Neuronal stem cell (in vitro differentiated cells): ENCODE measurements at regions not wholly inside any gene's neighbourhood (a gene's known extent, or its start where the extent isn't known, plus 50 kb on each side); places are given as distances from the start of the nearest gene placed in this dataset.

Source experiments
- DNase-seq: peaks from one replicate; pipeline ENCODE4 v3.0.0-alpha.2; 2013; ENCODE audit warnings: low spot score
- H2AFZ ChIP-seq: one replicate; pipeline ENCODE4 v1.6.1; 2013; ENCODE audit warnings: mild to moderate bottlenecking, low read length, inconsistent platforms
- H2AK5ac ChIP-seq: 2 replicates; pipeline ENCODE4 v1.6.1; 2013; ENCODE audit warnings: low read depth, mild to moderate bottlenecking, inconsistent platforms, low read length, moderate library complexity, mixed read lengths
- H2BK120ac ChIP-seq: 2 replicates; pipeline ENCODE4 v1.6.1; 2013; ENCODE audit warnings: low read depth, mild to moderate bottlenecking, inconsistent platforms, low read length, moderate library complexity, mixed read lengths
- H2BK12ac ChIP-seq: one replicate; pipeline ENCODE4 v1.6.1; 2013; ENCODE audit warnings: low read length, inconsistent platforms
- H2BK15ac ChIP-seq: 2 replicates; pipeline ENCODE4 v1.6.1; 2013; ENCODE audit warnings: mild to moderate bottlenecking, low read length, inconsistent platforms, mixed read lengths
- H2BK5ac ChIP-seq: one replicate; pipeline ENCODE4 v1.6.1; 2013; ENCODE audit warnings: inconsistent platforms, mild to moderate bottlenecking, low read length, moderate library complexity
- H3K14ac ChIP-seq: one replicate; pipeline ENCODE4 v1.6.1; 2013; ENCODE audit warnings: low read length, inconsistent platforms
- H3K18ac ChIP-seq: 2 replicates; pipeline ENCODE4 v1.6.1; 2013; ENCODE audit warnings: low read length, inconsistent platforms
- H3K23ac ChIP-seq: 2 replicates; pipeline ENCODE4 v1.6.1; 2013; ENCODE audit warnings: low read depth, mild to moderate bottlenecking, mixed read lengths, low read length, inconsistent platforms; ENCODE audit not compliant: poor library complexity
- H3K27ac ChIP-seq: replicated peaks from 3 replicates; pipeline ENCODE4 v1.5.1; 2013; ENCODE audit warnings: low read length, inconsistent platforms
- H3K27me3 ChIP-seq, 3 experiments: 2 replicates each; pipeline ENCODE4 v1.6.1; 2013; ENCODE audit warnings: low read length in 3 of 3, mild to moderate bottlenecking in 2 of 3, inconsistent platforms in 1 of 3, low read depth in 1 of 3, mixed read lengths in 1 of 3, moderate library complexity in 1 of 3; ENCODE audit not compliant: control insufficient read depth in 3 of 3, insufficient read depth in 3 of 3
- H3K36me3 ChIP-seq, 2 donors: replicated peaks in 1 of 2; 2 replicates each; pipeline ENCODE4 v1.6.1; 2013; ENCODE audit warnings: low read length in 2 of 2; ENCODE audit not compliant: control insufficient read depth in 2 of 2, insufficient read depth in 2 of 2
- H3K4ac ChIP-seq: 2 replicates; pipeline ENCODE4 v1.6.1; 2013; ENCODE audit warnings: inconsistent platforms, mild to moderate bottlenecking, low read length, moderate library complexity
- H3K4me1 ChIP-seq, 2 donors: 1 replicate in 1 of 2; 2 replicates in 1 of 2; pipeline ENCODE4 v1.6.1; 2013; ENCODE audit warnings: low read length in 2 of 2, low read depth in 1 of 2; ENCODE audit not compliant: control insufficient read depth in 2 of 2, insufficient read depth in 1 of 2
- H3K4me2 ChIP-seq: one replicate; pipeline ENCODE4 v1.6.1; 2013; ENCODE audit warnings: mild to moderate bottlenecking, low read length, inconsistent platforms; ENCODE audit not compliant: insufficient read depth, poor library complexity, severe bottlenecking
- H3K4me3 ChIP-seq, 2 donors: 2 replicates each; pipeline ENCODE4 v1.5.1; 2013; ENCODE audit warnings: low read length in 2 of 2, mild to moderate bottlenecking in 2 of 2, inconsistent platforms in 1 of 2, moderate library complexity in 1 of 2
- H3K79me1 ChIP-seq: one replicate; pipeline ENCODE4 v1.6.1; 2013; ENCODE audit warnings: low read depth, mild to moderate bottlenecking, inconsistent platforms, low read length, moderate library complexity
- H3K9ac ChIP-seq: one replicate; pipeline ENCODE4 v1.6.1; 2013; ENCODE audit warnings: mild to moderate bottlenecking, low read depth, low read length, inconsistent platforms; ENCODE audit not compliant: poor library complexity
- H3K9me3 ChIP-seq, 2 donors: replicated peaks in 1 of 2; 2 replicates each; pipeline versions ENCODE3 to v1.6.1; 2013; ENCODE audit warnings: low read length in 2 of 2, mild to moderate bottlenecking in 2 of 2, inconsistent platforms in 1 of 2, low read depth in 1 of 2, mixed read lengths in 1 of 2, moderate library complexity in 1 of 2; ENCODE audit not compliant: control insufficient read depth in 2 of 2, insufficient read depth in 1 of 2
- H4K8ac ChIP-seq: one replicate; pipeline ENCODE4 v1.6.1; 2013; ENCODE audit warnings: low read depth, mild to moderate bottlenecking, inconsistent platforms, low read length, moderate library complexity
- H4K91ac ChIP-seq: one replicate; pipeline ENCODE4 v1.6.1; 2013; ENCODE audit warnings: low read length, low read depth, mild to moderate bottlenecking, inconsistent platforms; ENCODE audit not compliant: poor library complexity
- WGBS, 2 donors: extraction: QIAGEN DNeasy Blood & Tissue Kit; methylation state at CpG; one replicate each; pipeline ENCODE4 v1.1.7; 2013; ENCODE audit warnings: missing lambda C conversion rate in 2 of 2, mixed read lengths in 1 of 2; ENCODE audit not compliant: insufficient read length in 2 of 2, insufficient replicate concordance in 1 of 2; ENCODE audit errors: extremely low coverage in 2 of 2; 5-methylcytosine and 5-hydroxymethylcytosine counted together

GRCh38 chr11:92540096-92540495 lies 315.5 kb downstream of the FAT3 start:
- WGBS, 2 donors: no CpG with 5 or more reads among the region's 4 CpGs
- Histone ChIP-seq H3K9me3 (peaks cover 0 to 2% of the 10 kb centered on the region in 2 donors), H3K14ac (no peak overlapping the region), H3K79me1 (no peaks in the 10 kb centered on the region), H4K8ac (no peak overlapping the region), H3K27me3 (no peaks in the 10 kb centered on the region), H3K4me3 (no peak overlapping the region), H3K4ac (no peak overlapping the region), H2AK5ac (no peak overlapping the region), H2BK5ac (no peak overlapping the region), H2AFZ (no peak overlapping the region), H3K27ac (no peak overlapping the region), H2BK120ac (no peak overlapping the region), H3K9ac (no peak overlapping the region), H2BK15ac (no peak overlapping the region), H4K91ac (no peak overlapping the region), H3K36me3 (peaks cover 0 to 14% of the 10 kb centered on the region in 2 donors), H2BK12ac (no peak overlapping the region), H3K4me1 (peaks cover 6 to 8% of the 10 kb centered on the region in 2 donors), H3K18ac (no peak overlapping the region), H3K4me2 (no peak overlapping the region), H3K23ac (no peak overlapping the region)
- no peak for DNase-seq

- Histone ChIP-seq H3K18ac (no peak overlapping the region), H3K27me3 (no peaks in the 10 kb centered on the region), H2BK12ac (no peak overlapping the region), H3K36me3 (peaks cover 0 to 3% of the 10 kb centered on the region in 2 donors), H2BK15ac (no peak overlapping the region), H3K4ac (no peak overlapping the region), H3K4me2 (no peak overlapping the region), H4K91ac (no peak overlapping the region), H2BK120ac (no peak overlapping the region), H3K14ac (no peak overlapping the region), H2AFZ (no peak overlapping the region), H4K8ac (no peak overlapping the region), H3K4me1 (peaks cover 6 to 16% of the 10 kb centered on the region in 2 donors), H3K27ac (no peak overlapping the region), H3K9ac (no peak overlapping the region), H3K4me3 (no peak overlapping the region), H2BK5ac (no peak overlapping the region), H3K23ac (no peak overlapping the region), H3K9me3 (peaks cover 0 to 2% of the 10 kb centered on the region in 2 donors), H3K79me1 (no peaks in the 10 kb centered on the region), H2AK5ac (no peak overlapping the region)
- no CpG with 5 or more reads among the region's 6 CpGs for WGBS, 2 donors
- no peak for DNase-seq
Measured at GRCh38 chr11:92545906-92546471, 321.4 kb downstream of the FAT3 start.

GRCh38 chr11:92546603-92547002 lies 322.0 kb downstream of the FAT3 start:
- H3K23ac ChIP-seq: no peak overlapping the region
- peaks cover 6 to 16% of the 10 kb centered on the region in 2 donors for H3K4me1 ChIP-seq
- peaks cover 0 to 3% of the 10 kb centered on the region in 2 donors for H3K36me3 ChIP-seq
- H3K18ac ChIP-seq: no peak overlapping the region
- H3K14ac ChIP-seq: no peak overlapping the region
- no peak overlapping the region for H2AK5ac ChIP-seq
- H2BK5ac ChIP-seq: no peak overlapping the region
- no CpG with 5 or more reads among the region's 5 CpGs for WGBS, 2 donors
- no peak overlapping the region for H3K27ac ChIP-seq
- no peak overlapping the region for H2BK12ac ChIP-seq
- no peak overlapping the region for H2BK120ac ChIP-seq
- no peaks in the 10 kb centered on the region for H3K79me1 ChIP-seq
- H3K9me3 ChIP-seq: peaks cover 0 to 2% of the 10 kb centered on the region in 2 donors
- no peak overlapping the region for H3K9ac ChIP-seq
- DNase-seq: no peak
- H3K4me2 ChIP-seq: no peak overlapping the region
- H4K91ac ChIP-seq: no peak overlapping the region
- H4K8ac ChIP-seq: no peak overlapping the region
- no peak overlapping the region for H2AFZ ChIP-seq
- no peaks in the 10 kb centered on the region for H3K27me3 ChIP-seq
- no peak overlapping the region for H3K4me3 ChIP-seq
- no peak overlapping the region for H3K4ac ChIP-seq
- H2BK15ac ChIP-seq: no peak overlapping the region

- no peaks in the 10 kb centered on the region for H3K27me3 ChIP-seq
- H3K4me3 ChIP-seq: no peak overlapping the region
- no peak overlapping the region for H3K27ac ChIP-seq
Measured at GRCh38 chr11:92550411-92550810, 325.8 kb downstream of the FAT3 start.

More at GRCh38 chr11:92550411-92550810, 325.8 kb downstream of the FAT3 start:
- peaks cover 2 to 13% of the 10 kb centered on the region in 2 donors for H3K4me1 ChIP-seq
- DNase-seq: peak; percentile 5
- no peak overlapping the region for H4K8ac ChIP-seq
- no peak overlapping the region for H2AFZ ChIP-seq
- H2BK5ac ChIP-seq: no peak overlapping the region
- H2AK5ac ChIP-seq: no peak overlapping the region
- H3K23ac ChIP-seq: no peak overlapping the region
- no peak overlapping the region for H3K18ac ChIP-seq
- no peak overlapping the region for H2BK120ac ChIP-seq
- no peak overlapping the region for H3K9ac ChIP-seq
- no peak overlapping the region for H3K4ac ChIP-seq
- no peak overlapping the region for H2BK12ac ChIP-seq
- no peak overlapping the region for H3K14ac ChIP-seq
- peaks cover 0 to 5% of the 10 kb centered on the region in 2 donors for H3K36me3 ChIP-seq
- no peaks in the 10 kb centered on the region for H3K79me1 ChIP-seq
- no peaks in the 10 kb centered on the region for H3K9me3 ChIP-seq
- H4K91ac ChIP-seq: no peak overlapping the region
- no peak overlapping the region for H3K4me2 ChIP-seq
- H2BK15ac ChIP-seq: no peak overlapping the region
